T1000 (cell line): ENCODE measurements at regions not wholly inside any gene's neighbourhood (a gene's known extent, or its start where the extent isn't known, plus 50 kb on each side); places are given as distances from the start of the nearest gene placed in this dataset.

ENCODE experiments used
- DNase-seq: peaks from one replicate; lab custom pipeline; 2025; ENCODE audit warnings: mixed read lengths; lab: John Stamatoyannopoulos, UW

GRCh38 chr10:85222300-85222699 lies 893.9 kb downstream of the CCSER2 start:
- no peak for DNase-seq

DNA sequence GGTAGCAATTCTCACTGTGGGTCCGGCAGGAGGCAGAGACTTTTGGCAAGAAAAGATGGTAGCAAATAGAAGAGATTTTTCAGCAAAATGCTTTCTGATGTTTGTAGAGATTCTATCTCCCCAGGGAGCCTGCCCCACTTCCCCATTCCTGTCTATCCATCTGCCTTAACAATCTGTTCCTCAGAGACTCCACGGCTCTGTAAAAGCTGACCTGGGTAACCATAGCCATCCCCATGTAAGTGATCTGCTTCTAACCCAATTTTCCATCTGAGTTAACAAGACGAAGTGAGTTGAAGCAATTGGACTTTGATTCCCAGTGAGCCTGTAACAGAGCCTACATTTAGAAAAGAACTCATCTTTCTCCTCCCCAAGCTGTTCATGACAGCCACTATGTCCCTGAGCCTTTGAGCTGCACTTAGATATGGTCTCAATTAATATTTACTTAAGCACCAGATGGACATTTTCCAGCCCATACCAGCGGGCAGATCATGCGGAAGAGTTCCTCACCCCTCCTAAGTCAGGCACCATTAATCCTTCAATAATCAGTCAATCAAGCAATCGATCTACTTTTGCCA lies 896.1 kb downstream of the CCSER2 start:
- no peak for DNase-seq

- DNase-seq, result no peak
Measured at GRCh38 chr10:85225311-85225710, 896.9 kb downstream of the CCSER2 start.

- no peak for DNase-seq
Measured at GRCh38 chr10:85226596-85226995, 898.2 kb downstream of the CCSER2 start.

DNA sequence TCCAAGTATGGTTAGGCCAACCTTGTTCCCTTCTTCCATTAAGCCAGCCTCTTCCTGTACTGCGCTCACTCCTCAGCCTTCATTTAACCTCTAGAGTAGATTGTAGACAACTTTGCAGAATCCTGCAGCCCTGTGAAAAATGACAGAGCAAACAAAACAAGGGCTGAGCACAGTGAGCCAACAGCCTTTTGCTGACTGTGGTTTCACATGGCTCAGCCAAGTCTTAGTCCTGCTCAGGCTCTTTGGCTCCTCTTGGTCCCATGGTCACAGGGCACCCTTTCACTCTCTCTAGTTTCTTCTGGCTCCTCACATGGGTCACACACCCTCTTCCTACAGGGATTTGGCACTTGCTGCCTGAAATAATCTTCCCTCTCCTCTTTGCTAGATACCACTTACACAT lies 900.3 kb downstream of the CCSER2 start:
- no peak for DNase-seq

GRCh38 chr10:85231534-85232270 lies 903.3 kb downstream of the CCSER2 start:
- DNase-seq, result no peak

- no peak for DNase-seq
Measured at GRCh38 chr10:85235258-85235657, 906.9 kb downstream of the CCSER2 start.

DNA sequence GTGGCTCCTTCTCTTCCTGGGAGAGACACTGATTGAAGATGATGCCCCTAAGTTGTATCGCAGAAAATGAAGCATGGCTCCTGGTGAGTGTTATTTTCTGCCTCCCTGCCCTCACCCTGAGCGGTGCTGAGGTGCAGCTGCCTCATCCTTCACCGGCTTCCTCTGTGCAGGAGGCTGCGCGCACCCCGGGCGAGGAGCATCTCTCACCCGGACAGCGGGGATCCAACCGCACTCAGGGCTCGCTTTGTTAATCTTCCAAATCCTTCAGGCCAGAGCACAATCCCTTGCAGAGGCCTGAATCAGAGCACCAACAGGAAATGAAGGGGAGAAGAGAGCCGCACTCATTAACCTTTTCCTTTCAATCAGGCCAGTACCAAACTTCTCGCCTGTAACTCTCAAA lies 910.3 kb downstream of the CCSER2 start:
- DNase-seq, result no peak

- DNase-seq, result no peak
Measured at GRCh38 chr10:85250304-85250703, 921.9 kb downstream of the CCSER2 start.

DNA sequence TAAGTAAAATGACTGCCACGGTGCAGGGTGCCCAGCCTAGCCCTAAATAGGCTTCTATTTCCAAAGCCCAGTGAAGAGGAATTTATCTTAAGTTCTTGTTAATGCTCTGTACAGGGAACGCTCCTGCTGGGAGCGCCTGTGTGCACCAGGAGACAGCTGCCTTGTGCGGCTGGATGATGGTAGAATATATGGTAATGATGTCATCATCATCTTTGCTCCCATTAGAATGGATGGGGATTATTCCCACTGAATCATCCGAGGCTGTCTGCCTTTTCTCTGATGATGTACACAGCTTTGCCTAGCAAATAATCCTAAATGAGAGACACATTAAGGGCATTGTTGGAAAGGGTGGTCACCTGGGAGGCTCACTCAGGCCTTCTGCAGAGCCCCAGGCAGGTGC lies 928.1 kb downstream of the CCSER2 start:
- no peak for DNase-seq

GRCh38 chr10:85259908-85260307 lies 931.5 kb downstream of the CCSER2 start:
- DNase-seq, result no peak

GRCh38 chr10:85262992-85263391 lies 934.6 kb downstream of the CCSER2 start:
- no peak for DNase-seq

GRCh38 chr10:85265121-85265520 lies 936.7 kb downstream of the CCSER2 start:
- no peak for DNase-seq

DNA sequence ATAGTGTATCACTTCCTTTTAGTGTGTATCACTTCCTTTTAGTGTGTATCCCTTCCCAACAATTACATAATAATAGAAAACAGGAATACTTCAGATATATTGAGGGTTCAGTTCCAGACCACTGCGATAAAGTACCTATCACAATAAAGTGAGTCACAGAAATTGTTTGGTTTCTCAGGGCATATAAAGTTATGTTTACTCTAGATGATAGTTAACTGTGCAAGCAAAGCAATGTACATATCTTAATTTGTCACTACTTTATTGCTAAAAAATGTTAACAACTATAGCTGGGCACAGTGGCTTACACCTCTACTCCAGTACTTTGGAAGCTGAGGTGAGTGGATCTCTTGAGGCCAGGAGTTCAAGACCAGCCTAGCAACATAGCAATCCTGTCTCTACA lies 938.4 kb downstream of the CCSER2 start:
- no peak for DNase-seq

DNA sequence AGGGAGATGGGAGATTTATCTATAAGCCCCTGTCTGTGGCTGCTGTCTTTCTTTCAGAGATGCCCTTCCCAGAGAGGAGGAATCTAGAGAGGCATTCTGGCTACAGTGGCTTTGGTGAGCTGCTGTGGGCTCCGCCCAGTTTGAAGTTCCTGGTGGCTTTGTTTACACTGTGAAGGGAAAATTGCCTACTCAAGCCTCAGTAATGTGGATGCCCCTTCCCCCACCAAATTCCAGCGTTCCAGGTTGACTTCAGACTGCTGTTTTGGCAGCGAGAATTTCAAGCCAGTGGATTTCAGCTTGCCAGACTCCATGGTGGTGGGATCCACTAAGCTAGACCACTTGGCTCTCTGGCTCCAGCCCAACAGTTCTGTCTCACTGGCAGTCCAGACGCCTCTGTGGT lies 951.6 kb downstream of the CCSER2 start:
- DNase-seq, result peak; percentile 28

DNA sequence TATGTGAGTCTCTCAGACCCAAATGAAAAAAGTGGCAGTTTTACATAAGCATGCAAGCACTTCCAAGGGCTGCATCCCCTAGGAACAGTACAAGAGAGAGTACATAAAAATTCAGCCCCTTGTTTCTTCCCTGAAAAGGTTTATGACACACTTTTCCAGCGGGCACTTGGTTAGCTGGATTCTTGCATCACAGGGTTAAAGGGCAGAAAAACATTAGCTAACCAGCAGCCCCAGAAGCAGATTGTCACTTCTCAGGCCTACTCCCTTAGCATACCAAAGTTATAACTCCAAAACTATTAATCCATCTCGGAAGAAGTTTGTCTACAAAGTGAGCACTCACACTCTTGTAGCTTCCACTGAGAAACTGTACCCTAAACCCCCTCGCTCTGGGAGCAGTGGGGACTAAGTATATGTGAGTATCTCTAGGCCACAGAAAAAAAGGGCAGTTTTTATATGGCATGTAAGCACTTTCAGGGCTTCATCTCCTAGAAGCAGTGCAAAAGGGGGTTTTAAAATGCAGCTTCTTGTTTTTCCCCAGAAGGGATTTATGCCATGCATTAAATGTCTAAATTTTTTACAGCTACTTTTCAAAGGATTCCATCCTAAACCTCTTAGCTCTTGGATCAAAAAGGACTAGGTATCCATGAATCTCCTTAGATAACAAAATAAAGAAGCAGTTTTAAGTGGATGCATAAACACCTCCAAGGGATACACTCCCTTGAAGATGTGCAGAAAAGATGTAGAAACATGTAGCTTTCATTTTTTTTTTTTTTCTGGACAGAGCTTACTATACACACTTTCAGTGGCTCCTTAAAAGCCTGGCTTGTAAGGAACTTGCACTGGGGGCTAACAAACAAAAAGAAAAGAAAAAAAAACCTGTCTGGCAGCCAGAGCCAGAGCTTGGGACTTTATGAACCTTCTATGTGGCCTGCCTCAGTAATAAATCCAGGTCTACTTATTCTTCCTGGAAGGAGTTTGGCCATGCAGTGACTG lies 956.7 kb downstream of the CCSER2 start:
- DNase-seq, result no peak

- no peak for DNase-seq
Measured at GRCh38 chr10:85293483-85293882, 965.1 kb downstream of the CCSER2 start.

DNA sequence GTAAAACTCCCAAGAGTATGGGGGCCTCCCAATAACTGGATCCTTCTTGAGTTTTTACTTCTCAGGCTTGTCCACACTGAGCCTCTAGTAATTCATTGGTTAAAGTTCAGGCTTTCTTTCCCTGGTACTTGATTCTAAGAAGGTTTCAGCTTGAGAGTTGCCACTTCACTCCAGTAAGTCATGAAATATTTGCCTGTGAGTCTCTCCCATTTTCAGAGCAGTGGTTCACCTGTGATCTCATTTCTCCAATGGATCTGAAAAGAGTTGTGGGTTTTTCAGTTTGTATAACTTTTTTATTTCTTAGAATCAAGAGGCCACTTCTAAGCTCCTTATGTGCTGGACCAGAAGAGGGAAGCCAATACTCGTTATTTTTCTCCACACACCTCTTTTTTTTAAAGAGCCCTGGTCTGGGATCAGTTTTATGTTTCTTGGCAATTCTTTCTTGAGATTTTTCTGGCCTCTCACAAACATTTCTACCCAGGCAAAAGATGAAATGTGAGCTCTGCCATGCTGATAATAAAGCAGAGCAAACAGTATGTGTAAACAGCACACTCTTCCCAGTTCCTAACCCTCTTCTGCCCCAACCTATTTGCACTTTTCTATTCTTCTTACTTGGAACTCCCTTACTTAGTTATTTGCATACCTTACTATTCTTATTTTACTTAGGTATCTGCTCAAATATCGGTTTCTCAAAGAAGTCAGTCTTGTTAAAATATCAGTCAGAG lies 983.4 kb downstream of the CCSER2 start:
- DNase-seq, result no peak

GRCh38 chr10:85315657-85316056 lies 987.3 kb downstream of the CCSER2 start:
- no peak for DNase-seq

GRCh38 chr10:85316276-85316675 lies 987.9 kb downstream of the CCSER2 start:
- DNase-seq, result no peak

- no peak for DNase-seq
Measured at GRCh38 chr10:85317827-85318226, 989.4 kb downstream of the CCSER2 start.
